H9 (cell line): ENCODE measurements at regions not wholly inside any gene's neighbourhood (a gene's known extent, or its start where the extent isn't known, plus 50 kb on each side); places are given as distances from the start of the nearest gene placed in this dataset.

Experiments
- DNase-seq: peaks from one replicate; pipeline ENCODE4 v3.0.0-alpha.2; 2017
- H2AFZ ChIP-seq: one replicate; pipeline ENCODE4 v1.6.1; 2013; ENCODE audit warnings: mild to moderate bottlenecking, low read length, control low read depth, moderate library complexity
- H2AK5ac ChIP-seq: 2 replicates; pipeline ENCODE4 v1.6.1; 2013; ENCODE audit warnings: low read length, control low read depth, mixed read lengths; ENCODE audit not compliant: insufficient read length
- H2BK120ac ChIP-seq: one replicate; pipeline ENCODE4 v1.6.1; 2013; ENCODE audit warnings: low read depth, mild to moderate bottlenecking, low read length, control low read depth, inconsistent platforms; ENCODE audit not compliant: poor library complexity, severe bottlenecking
- H2BK12ac ChIP-seq: 2 replicates; pipeline ENCODE4 v1.6.1; 2013; ENCODE audit warnings: low read length, control low read depth, mixed read lengths, low read depth; ENCODE audit not compliant: insufficient read length
- H2BK15ac ChIP-seq: 2 replicates; pipeline ENCODE4 v1.6.1; 2013; ENCODE audit warnings: low read depth, low read length, control low read depth
- H2BK20ac ChIP-seq: one replicate; pipeline ENCODE4 v1.6.1; 2013; ENCODE audit warnings: low read depth, mild to moderate bottlenecking, low read length, control low read depth, inconsistent platforms; ENCODE audit not compliant: poor library complexity, severe bottlenecking
- H2BK5ac ChIP-seq: 2 replicates; pipeline ENCODE4 v1.6.1; 2013; ENCODE audit warnings: low read length, control low read depth, mixed read lengths; ENCODE audit not compliant: insufficient read length
- H3K14ac ChIP-seq: 2 replicates; pipeline ENCODE4 v1.6.1; 2013; ENCODE audit warnings: low read length, control low read depth; ENCODE audit not compliant: insufficient read depth
- H3K18ac ChIP-seq: 2 replicates; pipeline ENCODE4 v1.6.1; 2013; ENCODE audit warnings: low read depth, mild to moderate bottlenecking, mixed read lengths, low read length, control low read depth; ENCODE audit not compliant: insufficient read length
- H3K23ac ChIP-seq: 2 replicates; pipeline ENCODE4 v1.6.1; 2013; ENCODE audit warnings: low read length, control low read depth, mixed read lengths, low read depth; ENCODE audit not compliant: insufficient read length
- H3K23me2 ChIP-seq: 2 replicates; pipeline ENCODE4 v1.6.1; 2013; ENCODE audit warnings: low read depth, mild to moderate bottlenecking, mixed read lengths, low read length, control low read depth; ENCODE audit not compliant: insufficient read length, poor library complexity, severe bottlenecking
- H3K27ac ChIP-seq: 2 replicates; pipeline ENCODE4 v1.5.1; 2013; ENCODE audit warnings: low read length, control low read depth, mixed read lengths, low read depth; ENCODE audit not compliant: insufficient read length
- H3K27me3 ChIP-seq: 2 replicates; pipeline ENCODE4 v1.6.1; 2013; ENCODE audit warnings: low read length, control low read depth, inconsistent platforms; ENCODE audit not compliant: insufficient read depth
- H3K4ac ChIP-seq: 2 replicates; pipeline ENCODE4 v1.6.1; 2013; ENCODE audit warnings: low read depth, mild to moderate bottlenecking, control low read depth, inconsistent platforms, low read length, moderate library complexity
- H3K4me1 ChIP-seq: 2 replicates; pipeline ENCODE4 v1.6.1; 2013; ENCODE audit warnings: low read length, control low read depth, inconsistent platforms; ENCODE audit not compliant: insufficient read depth
- H3K4me2 ChIP-seq: 2 replicates; pipeline ENCODE4 v1.6.1; 2013; ENCODE audit warnings: low read length, control low read depth, mixed read lengths; ENCODE audit not compliant: insufficient read length, insufficient read depth
- H3K56ac ChIP-seq: 2 replicates; pipeline ENCODE4 v1.6.1; 2013; ENCODE audit warnings: low read depth, mild to moderate bottlenecking, mixed read lengths, low read length, control low read depth; ENCODE audit not compliant: insufficient read length
- H3K79me1 ChIP-seq: 2 replicates; pipeline ENCODE4 v1.6.1; 2013; ENCODE audit warnings: low read depth, mild to moderate bottlenecking, moderate library complexity, low read length, control low read depth, inconsistent platforms; ENCODE audit not compliant: insufficient read depth, poor library complexity, severe bottlenecking
- H3K79me2 ChIP-seq: 2 replicates; pipeline ENCODE4 v1.6.1; 2013; ENCODE audit warnings: low read length, control low read depth, inconsistent platforms; ENCODE audit not compliant: insufficient read depth
- H3K9ac ChIP-seq: 2 replicates; pipeline ENCODE4 v1.6.1; 2013; ENCODE audit warnings: low read length, control low read depth, mixed read lengths; ENCODE audit not compliant: insufficient read length; ENCODE audit errors: extremely low read depth
- H3K9me3 ChIP-seq: one replicate; pipeline ENCODE4 v1.6.1; 2013; ENCODE audit warnings: low read depth, low read length, inconsistent platforms; ENCODE audit not compliant: control insufficient read depth
- H3T11ph ChIP-seq: one replicate; pipeline ENCODE4 v1.6.1; 2013; ENCODE audit warnings: mild to moderate bottlenecking, low read length, control low read depth, inconsistent platforms
- H4K20me1 ChIP-seq: one replicate; pipeline ENCODE4 v1.6.1; 2013; ENCODE audit not compliant: control insufficient read depth, insufficient read length, insufficient read depth
- H4K5ac ChIP-seq: 2 replicates; pipeline ENCODE4 v1.6.1; 2013; ENCODE audit warnings: low read depth, mild to moderate bottlenecking, mixed read lengths, low read length, control low read depth; ENCODE audit not compliant: insufficient read length
- H4K8ac ChIP-seq: replicated peaks from 2 replicates; pipeline ENCODE4 v1.6.1; 2013; ENCODE audit warnings: low read length, control low read depth, mixed read lengths, low read depth; ENCODE audit not compliant: insufficient read length
- H4K91ac ChIP-seq: 2 replicates; pipeline ENCODE4 v1.6.1; 2013; ENCODE audit warnings: low read depth, mild to moderate bottlenecking, moderate library complexity, mixed read lengths, low read length, control low read depth; ENCODE audit not compliant: insufficient read length
- H3K27ac Mint-ChIP-seq, 3 experiments: 2 replicates in 2 of 3; 3 replicates in 1 of 3; pipeline ENCODE4 v1.8.0; 2020 to 2021; ENCODE audit warnings: mixed read lengths in 3 of 3, mild to moderate bottlenecking in 1 of 3, moderate library complexity in 1 of 3
- H3K27me3 Mint-ChIP-seq: 2 replicates; pipeline ENCODE4 v1.8.0; 2021; ENCODE audit warnings: low read depth, mild to moderate bottlenecking, moderate library complexity, mixed read lengths
- H3K36me3 Mint-ChIP-seq, 3 experiments: 2 replicates in 2 of 3; 3 replicates in 1 of 3; pipeline ENCODE4 v1.8.0; 2020 to 2021; ENCODE audit warnings: low read depth in 3 of 3, mixed read lengths in 3 of 3; ENCODE audit not compliant: insufficient read depth in 1 of 3
- H3K4me1 Mint-ChIP-seq, 2 experiments: 2 replicates each; pipeline ENCODE4 v1.8.0; 2020; ENCODE audit warnings: mixed read lengths in 2 of 2
- H3K4me3 Mint-ChIP-seq, 2 experiments: 2 replicates in 1 of 2; 3 replicates in 1 of 2; pipeline ENCODE4 v1.8.0; 2020 to 2021; ENCODE audit warnings: mild to moderate bottlenecking in 2 of 2, mixed read lengths in 2 of 2, moderate library complexity in 1 of 2
- H3K9me3 Mint-ChIP-seq, 2 experiments: 2 replicates in 1 of 2; 3 replicates in 1 of 2; pipeline ENCODE4 v1.8.0; 2020; ENCODE audit warnings: mild to moderate bottlenecking in 2 of 2, mixed read lengths in 2 of 2, moderate library complexity in 1 of 2
- CTCF ChIP-seq: fragments of 200-600 bp; sonication (generic); conservative IDR thresholded peaks from 3 replicates; pipeline ENCODE4 v1.8.0; 2021; ENCODE audit warnings: antibody characterized with exemption, mild to moderate bottlenecking
- WGBS: extraction: QIAGEN DNeasy Blood & Tissue Kit; methylation state at CpG from one replicate; pipeline ENCODE4 v1.1.7; 2013; ENCODE audit warnings: missing lambda C conversion rate, low lambda C conversion rate, mixed read lengths; ENCODE audit not compliant: insufficient read length; ENCODE audit errors: extremely low coverage; 5-methylcytosine and 5-hydroxymethylcytosine counted together

- Histone ChIP-seq H3K23ac (no peak overlapping the region), H4K8ac (no peak overlapping the region), H3K79me2 (no peaks in the 10 kb centered on the region), H3K9me3 (no peaks in the 10 kb centered on the region), H4K20me1 (no peaks in the 10 kb centered on the region), H3K79me1 (no peaks in the 10 kb centered on the region), H3K14ac (no peak overlapping the region), H2AK5ac (no peak overlapping the region), H3K27me3 (no peaks in the 10 kb centered on the region), H2AFZ (no peak overlapping the region), H2BK20ac (no peak overlapping the region), H3K4me1 (no peaks in the 10 kb centered on the region; the same call in 1 of the 2 replicates), H4K5ac (no peak overlapping the region), H4K91ac (no peak overlapping the region), H3K4me2 (no peak overlapping the region), H2BK12ac (no peak overlapping the region), H3K56ac (no peak overlapping the region), H3K4ac (no peak overlapping the region), H3K9ac (no peak overlapping the region), H2BK120ac (no peak overlapping the region), H2BK15ac (no peak overlapping the region), H3K18ac (no peak overlapping the region), H3K23me2 (no peaks in the 10 kb centered on the region), H3K27ac (no peak overlapping the region), H2BK5ac (no peak overlapping the region), H3T11ph (no peak overlapping the region)
- Mint-ChIP-seq H3K4me1 (no peaks in the 10 kb centered on the region), H3K27me3 (peaks cover 5% of the 10 kb centered on the region), H3K4me3 (no peak overlapping the region), H3K27ac (no peak overlapping the region), H3K36me3 (no peaks in the 10 kb centered on the region), H3K9me3 (no peaks in the 10 kb centered on the region)
- no peak for DNase-seq
- no CpG with 5 or more reads among the region's 1 CpG for WGBS
- TF ChIP-seq CTCF, result no peak
Measured at GRCh38 chr12:13570005-13570694, 373.6 kb downstream of the EMP1 start.
